Progenitor cell of endocrine pancreas (in vitro differentiated cells): ENCODE measurements at regions not wholly inside any gene's neighbourhood (a gene's known extent, or its start where the extent isn't known, plus 50 kb on each side); places are given as distances from the start of the nearest gene placed in this dataset.

Experiments
- DNase-seq: peaks from one replicate; pipeline ENCODE4 v3.0.0; 2021; ENCODE audit warnings: low spot score; ENCODE audit not compliant: unreplicated experiment
- H3K27ac Mint-ChIP-seq: 2 replicates; pipeline ENCODE4 v1.8.0; 2021; ENCODE audit warnings: mild to moderate bottlenecking, moderate library complexity, mixed read lengths
- H3K27me3 Mint-ChIP-seq: 2 replicates; pipeline ENCODE4 v1.8.0; 2021; ENCODE audit warnings: mixed read lengths
- H3K36me3 Mint-ChIP-seq: 2 replicates; pipeline ENCODE4 v1.8.0; 2022; ENCODE audit warnings: mixed read lengths; ENCODE audit not compliant: insufficient read depth
- H3K4me1 Mint-ChIP-seq: 2 replicates; pipeline ENCODE4 v1.8.0; 2021; ENCODE audit warnings: low read depth, mixed read lengths
- H3K4me3 Mint-ChIP-seq: 2 replicates; pipeline ENCODE4 v1.8.0; 2021; ENCODE audit warnings: low read depth, mild to moderate bottlenecking, moderate library complexity, mixed read lengths
- H3K9me3 Mint-ChIP-seq: 2 replicates; pipeline ENCODE4 v1.8.0; 2021; ENCODE audit warnings: low read depth, mixed read lengths
- TF ChIP-seq, protein P1 (sequence below): fragments of 200-600 bp; sonication (generic); IDR thresholded peaks from one replicate; pipeline ENCODE4 v1.5.0; 2021; ENCODE audit warnings: antibody characterized with exemption, mild to moderate bottlenecking; ENCODE audit not compliant: unreplicated experiment

GRCh38 chr2:16223161-16223840, 283.0 kb downstream of the MYCN start:
- TF ChIP-seq, protein P1, sequence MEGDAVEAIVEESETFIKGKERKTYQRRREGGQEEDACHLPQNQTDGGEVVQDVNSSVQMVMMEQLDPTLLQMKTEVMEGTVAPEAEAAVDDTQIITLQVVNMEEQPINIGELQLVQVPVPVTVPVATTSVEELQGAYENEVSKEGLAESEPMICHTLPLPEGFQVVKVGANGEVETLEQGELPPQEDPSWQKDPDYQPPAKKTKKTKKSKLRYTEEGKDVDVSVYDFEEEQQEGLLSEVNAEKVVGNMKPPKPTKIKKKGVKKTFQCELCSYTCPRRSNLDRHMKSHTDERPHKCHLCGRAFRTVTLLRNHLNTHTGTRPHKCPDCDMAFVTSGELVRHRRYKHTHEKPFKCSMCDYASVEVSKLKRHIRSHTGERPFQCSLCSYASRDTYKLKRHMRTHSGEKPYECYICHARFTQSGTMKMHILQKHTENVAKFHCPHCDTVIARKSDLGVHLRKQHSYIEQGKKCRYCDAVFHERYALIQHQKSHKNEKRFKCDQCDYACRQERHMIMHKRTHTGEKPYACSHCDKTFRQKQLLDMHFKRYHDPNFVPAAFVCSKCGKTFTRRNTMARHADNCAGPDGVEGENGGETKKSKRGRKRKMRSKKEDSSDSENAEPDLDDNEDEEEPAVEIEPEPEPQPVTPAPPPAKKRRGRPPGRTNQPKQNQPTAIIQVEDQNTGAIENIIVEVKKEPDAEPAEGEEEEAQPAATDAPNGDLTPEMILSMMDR, result no peak
- Mint-ChIP-seq H3K9me3 (no peaks in the 10 kb centered on the region), H3K27me3 (peaks cover 34% of the 10 kb centered on the region), H3K4me3 (no peak overlapping the region), H3K36me3 (no peaks in the 10 kb centered on the region), H3K27ac (peak overlapping the region; percentile 4), H3K4me1 (peaks cover 3% of the 10 kb centered on the region)
- no peak for DNase-seq

DNA sequence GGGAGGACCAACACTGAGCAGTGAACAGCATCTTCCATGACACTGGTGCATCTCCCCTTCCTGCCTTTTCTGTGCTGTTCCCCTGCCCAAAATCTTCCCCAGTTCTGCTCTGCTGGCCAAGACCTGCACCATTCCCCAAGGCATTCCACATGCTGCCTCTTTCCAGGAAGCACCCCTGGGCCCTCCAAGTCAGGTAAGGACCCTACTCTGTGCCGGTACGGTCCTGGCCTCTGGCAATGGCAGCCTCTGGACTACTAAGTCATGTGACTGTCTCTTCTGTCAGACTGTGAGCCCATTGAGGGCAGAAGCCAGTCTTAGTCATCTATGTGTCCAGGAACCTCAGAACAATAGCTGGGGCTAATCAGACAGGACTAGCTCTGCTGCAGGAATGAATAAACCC, 282.0 kb downstream of the MYCN start:
- peaks cover 3% of the 10 kb centered on the region for H3K4me1 Mint-ChIP-seq
- peaks cover 30% of the 10 kb centered on the region for H3K27me3 Mint-ChIP-seq
- no peaks in the 10 kb centered on the region for H3K9me3 Mint-ChIP-seq
- H3K27ac Mint-ChIP-seq, result no peak overlapping the region
- TF ChIP-seq, protein P1, result no peak
- DNase-seq, result no peak
- H3K4me3 Mint-ChIP-seq, result no peak overlapping the region
- no peaks in the 10 kb centered on the region for H3K36me3 Mint-ChIP-seq

- H3K4me1 Mint-ChIP-seq, result peaks cover 3% of the 10 kb centered on the region
- H3K36me3 Mint-ChIP-seq, result no peaks in the 10 kb centered on the region
- no peak overlapping the region for H3K4me3 Mint-ChIP-seq
- no peak overlapping the region for H3K27ac Mint-ChIP-seq
- no peak for DNase-seq
- TF ChIP-seq, protein P1, result no peak
- H3K9me3 Mint-ChIP-seq, result no peaks in the 10 kb centered on the region
- H3K27me3 Mint-ChIP-seq, result peaks cover 26% of the 10 kb centered on the region
Observed at GRCh38 chr2:16221461-16222010, 281.2 kb downstream of the MYCN start.

- Mint-ChIP-seq H3K9me3 (no peaks in the 10 kb centered on the region), H3K36me3 (no peaks in the 10 kb centered on the region), H3K27ac (no peak overlapping the region), H3K4me1 (peaks cover 3% of the 10 kb centered on the region), H3K27me3 (peaks cover 32% of the 10 kb centered on the region), H3K4me3 (no peak overlapping the region)
- TF ChIP-seq, protein P1, result no peak
- no peak for DNase-seq
Observed at GRCh38 chr2:16219292-16219975, 279.1 kb downstream of the MYCN start.

- Mint-ChIP-seq H3K4me1 (peaks cover 3% of the 10 kb centered on the region), H3K27ac (no peak overlapping the region), H3K4me3 (no peak overlapping the region), H3K36me3 (no peaks in the 10 kb centered on the region), H3K27me3 (peaks cover 24% of the 10 kb centered on the region), H3K9me3 (no peaks in the 10 kb centered on the region)
- no peak for DNase-seq
- TF ChIP-seq, protein P1, result peak; percentile 64
Observed at GRCh38 chr2:16218625-16219024, 278.3 kb downstream of the MYCN start.
